Mesothelial cell of epicardium (in vitro differentiated cells): ENCODE measurements at regions not wholly inside any gene's neighbourhood (a gene's known extent, or its start where the extent isn't known, plus 50 kb on each side); places are given as distances from the start of the nearest gene placed in this dataset.
"Not testable (repeated sequence)": the region's sequence is repeated elsewhere in the genome, so short reads cannot be mapped to it uniquely, and the experiment has no call there.

Experiments
- DNase-seq, 2 experiments: peaks; one replicate each; pipeline ENCODE4 v3.0.0; 2021; ENCODE audit warnings: low spot score in 2 of 2; ENCODE audit not compliant: unreplicated experiment in 2 of 2
- H3K27ac Mint-ChIP-seq: 2 replicates; pipeline ENCODE4 v1.8.0; 2021; ENCODE audit warnings: mixed read lengths
- H3K27me3 Mint-ChIP-seq: 2 replicates; pipeline ENCODE4 v1.8.0; 2021; ENCODE audit warnings: low read depth, mixed read lengths
- H3K36me3 Mint-ChIP-seq: 2 replicates; pipeline ENCODE4 v1.8.0; 2021; ENCODE audit warnings: mixed read lengths
- H3K4me1 Mint-ChIP-seq: 2 replicates; pipeline ENCODE4 v1.8.0; 2021; ENCODE audit warnings: mixed read lengths
- H3K4me3 Mint-ChIP-seq: 2 replicates; pipeline ENCODE4 v1.8.0; 2021; ENCODE audit warnings: mild to moderate bottlenecking, moderate library complexity, mixed read lengths
- H3K9me3 Mint-ChIP-seq: 2 replicates; pipeline ENCODE4 v1.8.0; 2021; ENCODE audit warnings: mixed read lengths
- TF ChIP-seq, protein P1 (sequence below): fragments of 200-600 bp; sonication (generic); IDR thresholded peaks from one replicate; pipeline ENCODE4 v1.5.0; 2021; ENCODE audit warnings: antibody characterized with exemption; ENCODE audit not compliant: unreplicated experiment

DNA sequence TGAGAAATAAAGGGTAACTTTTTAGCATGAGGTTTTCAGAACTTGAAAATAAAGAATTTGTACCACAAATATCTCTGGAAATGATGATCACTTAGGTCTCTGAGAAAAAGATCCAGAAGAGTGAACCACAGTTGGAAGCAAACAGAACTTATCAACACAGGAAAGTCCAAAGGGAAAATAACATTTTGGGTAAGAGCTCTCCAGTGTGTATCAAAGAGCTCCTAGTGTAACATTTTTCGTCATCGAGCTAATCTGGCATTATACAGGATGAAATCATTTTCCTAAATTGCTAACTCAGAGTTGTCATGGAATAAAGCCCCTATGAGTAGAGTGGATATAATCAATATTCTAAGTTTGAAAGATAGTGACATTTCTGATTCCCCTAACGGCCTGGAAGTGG is 104.0 kb downstream of the LMO4 start:
- TF ChIP-seq, protein P1, sequence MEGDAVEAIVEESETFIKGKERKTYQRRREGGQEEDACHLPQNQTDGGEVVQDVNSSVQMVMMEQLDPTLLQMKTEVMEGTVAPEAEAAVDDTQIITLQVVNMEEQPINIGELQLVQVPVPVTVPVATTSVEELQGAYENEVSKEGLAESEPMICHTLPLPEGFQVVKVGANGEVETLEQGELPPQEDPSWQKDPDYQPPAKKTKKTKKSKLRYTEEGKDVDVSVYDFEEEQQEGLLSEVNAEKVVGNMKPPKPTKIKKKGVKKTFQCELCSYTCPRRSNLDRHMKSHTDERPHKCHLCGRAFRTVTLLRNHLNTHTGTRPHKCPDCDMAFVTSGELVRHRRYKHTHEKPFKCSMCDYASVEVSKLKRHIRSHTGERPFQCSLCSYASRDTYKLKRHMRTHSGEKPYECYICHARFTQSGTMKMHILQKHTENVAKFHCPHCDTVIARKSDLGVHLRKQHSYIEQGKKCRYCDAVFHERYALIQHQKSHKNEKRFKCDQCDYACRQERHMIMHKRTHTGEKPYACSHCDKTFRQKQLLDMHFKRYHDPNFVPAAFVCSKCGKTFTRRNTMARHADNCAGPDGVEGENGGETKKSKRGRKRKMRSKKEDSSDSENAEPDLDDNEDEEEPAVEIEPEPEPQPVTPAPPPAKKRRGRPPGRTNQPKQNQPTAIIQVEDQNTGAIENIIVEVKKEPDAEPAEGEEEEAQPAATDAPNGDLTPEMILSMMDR, result no peak
- H3K27ac Mint-ChIP-seq, result no peak overlapping the region
- no peaks in the 10 kb centered on the region for H3K9me3 Mint-ChIP-seq
- no peaks in the 10 kb centered on the region for H3K27me3 Mint-ChIP-seq
- H3K4me1 Mint-ChIP-seq, result peaks cover 26% of the 10 kb centered on the region
- H3K4me3 Mint-ChIP-seq, result no peak overlapping the region
- no peaks in the 10 kb centered on the region for H3K36me3 Mint-ChIP-seq
- no peak for DNase-seq

DNA sequence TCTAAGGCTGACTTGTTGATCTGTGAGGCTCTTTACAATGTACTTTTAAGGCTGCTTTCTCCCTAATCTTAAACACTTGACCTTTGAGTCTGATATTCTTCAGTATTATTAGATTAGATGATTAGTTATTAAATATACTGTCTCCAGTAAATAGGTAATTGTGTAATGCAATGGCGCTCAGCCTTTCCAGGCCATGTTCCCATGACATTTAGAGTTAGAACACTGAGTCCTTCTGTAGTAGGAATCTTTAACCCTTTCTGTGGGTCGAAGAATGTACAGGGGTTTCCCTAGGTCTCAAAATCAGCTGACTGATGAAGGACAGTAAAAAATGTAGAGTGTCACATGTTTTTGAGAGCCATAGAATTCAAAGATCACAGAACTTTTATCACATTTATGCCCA is 104.4 kb downstream of the LMO4 start:
- peaks cover 26% of the 10 kb centered on the region for H3K4me1 Mint-ChIP-seq
- H3K4me3 Mint-ChIP-seq, H3K27me3 Mint-ChIP-seq, DNase-seq, H3K9me3 Mint-ChIP-seq, H3K27ac Mint-ChIP-seq, H3K36me3 Mint-ChIP-seq: not testable (repeated sequence)

DNA sequence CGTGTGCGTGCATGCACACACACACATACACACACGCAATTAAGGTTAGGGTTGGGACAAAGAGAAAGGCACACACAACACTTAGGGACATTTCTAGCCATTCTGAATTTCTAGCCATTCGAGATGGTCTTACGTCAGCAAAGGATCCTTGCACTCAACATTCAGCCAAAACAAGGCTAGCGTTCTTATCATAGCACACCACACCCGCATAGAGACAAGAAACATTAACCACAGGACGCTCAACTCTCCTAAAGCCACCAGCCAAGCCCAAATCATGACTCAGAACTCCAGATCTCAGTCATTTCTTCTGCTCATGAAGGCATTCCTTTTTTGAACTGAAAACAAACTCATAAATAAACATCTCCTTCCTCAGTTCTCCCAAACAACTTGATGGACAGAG is 106.8 kb downstream of the LMO4 start:
- Mint-ChIP-seq H3K4me1 (peaks cover 17% of the 10 kb centered on the region), H3K4me3 (no peak overlapping the region), H3K27ac (no peak overlapping the region), H3K9me3 (no peaks in the 10 kb centered on the region), H3K36me3 (no peaks in the 10 kb centered on the region), H3K27me3 (no peaks in the 10 kb centered on the region)
- TF ChIP-seq, protein P1, result no peak
- DNase-seq, result no peak

DNA sequence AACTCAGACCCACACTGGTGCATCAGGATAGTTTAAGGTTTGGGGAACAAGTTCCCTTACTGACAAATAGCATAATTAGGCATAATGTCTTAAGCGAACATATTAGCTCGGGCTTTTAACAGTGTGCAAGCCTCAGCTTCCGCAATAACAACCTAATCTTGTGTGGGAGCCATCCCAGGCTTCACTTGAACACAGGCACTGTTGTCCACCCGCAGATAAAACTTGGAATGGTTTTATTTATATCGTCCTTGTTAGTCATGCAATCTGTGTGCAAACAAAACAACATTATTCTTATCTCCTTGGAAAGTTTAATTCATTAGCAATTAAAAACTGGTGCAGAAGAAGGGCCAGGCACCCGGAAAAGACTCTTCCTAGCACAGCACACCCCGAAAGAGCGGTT is 107.4 kb downstream of the LMO4 start:
- not testable (repeated sequence) for DNase-seq, H3K27ac Mint-ChIP-seq, H3K9me3 Mint-ChIP-seq, H3K36me3 Mint-ChIP-seq, H3K4me3 Mint-ChIP-seq, H3K27me3 Mint-ChIP-seq
- peaks cover 17% of the 10 kb centered on the region for H3K4me1 Mint-ChIP-seq

DNA sequence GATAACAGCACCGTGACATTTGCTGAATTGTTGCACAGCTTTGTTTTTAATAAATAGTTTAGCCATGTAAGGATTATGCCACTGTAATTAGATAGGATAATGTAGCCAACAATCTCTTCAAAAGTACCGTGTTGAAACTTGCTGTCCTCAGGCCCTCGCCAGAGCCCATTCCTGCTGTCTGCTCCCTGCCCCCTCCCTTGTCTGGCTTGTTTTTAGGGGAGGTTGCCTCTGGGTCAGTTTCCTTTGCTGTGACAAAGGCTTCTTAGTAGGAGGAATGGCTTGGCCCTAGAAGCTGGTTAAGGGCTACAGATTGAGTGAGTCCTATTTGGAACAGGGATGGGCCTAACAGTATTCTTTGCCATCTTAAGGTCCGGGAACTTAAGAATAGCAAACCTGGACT is 107.9 kb downstream of the LMO4 start:
- H3K36me3 Mint-ChIP-seq, result no peaks in the 10 kb centered on the region
- no peak overlapping the region for H3K4me3 Mint-ChIP-seq
- TF ChIP-seq, protein P1, result no peak
- DNase-seq, result no peak
- H3K27me3 Mint-ChIP-seq, result no peaks in the 10 kb centered on the region
- H3K4me1 Mint-ChIP-seq, result peaks cover 17% of the 10 kb centered on the region
- H3K9me3 Mint-ChIP-seq, result no peaks in the 10 kb centered on the region
- peak overlapping the region; percentile 19 for H3K27ac Mint-ChIP-seq

DNA sequence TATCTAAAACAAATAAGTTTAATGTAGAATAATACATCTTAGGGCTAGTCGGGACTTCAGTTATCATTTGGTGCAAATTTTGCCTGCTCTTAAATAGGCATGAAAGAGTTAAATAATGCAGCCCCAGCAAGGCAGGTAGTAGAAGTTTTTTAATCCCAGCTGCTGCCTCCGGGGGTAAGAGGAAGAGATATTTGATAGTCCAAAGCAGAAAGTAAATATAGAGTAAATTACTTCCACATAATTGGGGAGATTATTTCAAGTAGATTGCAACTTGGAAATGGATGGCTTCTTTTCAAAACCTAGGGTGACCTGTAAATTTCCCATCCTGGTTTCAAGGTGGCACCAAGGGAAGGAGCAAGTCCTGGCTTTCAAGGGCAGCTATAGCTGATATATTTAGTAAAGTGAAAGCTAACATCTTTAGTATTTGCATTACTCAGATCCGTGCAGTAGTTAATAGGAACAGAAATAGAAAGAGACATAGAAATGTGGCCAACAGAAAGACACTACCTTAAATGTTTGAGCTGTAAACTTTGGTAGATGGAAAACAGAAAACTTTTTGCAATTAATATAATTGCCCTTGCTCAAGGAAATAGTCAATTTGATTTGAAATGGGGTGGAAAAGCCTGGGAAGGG is 109.1 kb downstream of the LMO4 start:
- no peak for DNase-seq
- no peak overlapping the region for H3K4me3 Mint-ChIP-seq
- H3K27me3 Mint-ChIP-seq, result no peaks in the 10 kb centered on the region
- peaks cover 17% of the 10 kb centered on the region for H3K4me1 Mint-ChIP-seq
- TF ChIP-seq, protein P1, result no peak
- no peaks in the 10 kb centered on the region for H3K36me3 Mint-ChIP-seq
- H3K9me3 Mint-ChIP-seq, result no peaks in the 10 kb centered on the region
- no peak overlapping the region for H3K27ac Mint-ChIP-seq

DNA sequence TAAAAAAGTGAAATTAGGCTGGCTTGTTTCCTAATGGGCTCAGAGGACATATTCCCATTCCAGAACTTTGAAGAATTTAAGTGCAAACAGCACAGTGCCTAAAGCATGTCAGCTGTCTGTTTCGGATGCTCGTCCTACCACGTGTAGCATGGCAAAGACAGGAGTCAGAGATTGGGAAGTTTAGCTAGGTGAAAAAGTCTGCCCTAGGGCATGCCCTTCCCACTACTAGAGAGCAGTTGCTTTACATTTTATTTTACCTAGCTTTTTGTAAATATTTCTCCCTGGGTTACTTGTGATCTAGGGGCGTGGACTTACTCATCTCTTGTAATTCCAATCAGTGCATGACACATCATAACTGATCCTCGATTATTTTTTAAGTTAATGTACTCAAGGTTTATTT is 111.1 kb downstream of the LMO4 start:
- no peak overlapping the region for H3K27ac Mint-ChIP-seq
- H3K27me3 Mint-ChIP-seq, result no peaks in the 10 kb centered on the region
- no peak overlapping the region for H3K4me3 Mint-ChIP-seq
- TF ChIP-seq, protein P1, result no peak
- DNase-seq, result no peak
- H3K4me1 Mint-ChIP-seq, result peaks cover 17% of the 10 kb centered on the region
- peaks cover 3% of the 10 kb centered on the region for H3K36me3 Mint-ChIP-seq
- peaks cover 15% of the 10 kb centered on the region for H3K9me3 Mint-ChIP-seq
